ENCODE measurements at regions not wholly inside any gene's neighbourhood (a gene's known extent, or its start where the extent isn't known, plus 50 kb on each side); places are given as distances from the start of the nearest gene placed in this dataset.

DNA sequence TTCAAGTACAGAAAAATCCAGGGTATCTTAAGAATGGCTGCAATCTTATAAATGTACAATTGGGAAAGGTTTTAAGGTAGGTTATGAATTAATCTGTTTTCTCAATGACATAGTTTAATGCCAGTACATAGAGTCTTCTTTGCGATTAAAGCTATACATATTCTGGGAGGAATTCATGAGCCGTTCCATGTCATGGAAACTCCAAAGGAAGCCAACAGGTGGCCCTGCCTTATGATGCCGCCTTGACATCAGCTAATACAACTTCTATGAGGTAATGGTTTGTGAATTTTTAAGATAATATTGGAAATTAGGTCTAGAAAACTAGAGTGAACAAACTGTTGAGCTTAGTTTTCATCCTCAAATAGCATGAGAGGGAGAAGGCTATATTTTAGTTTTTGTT lies 713.4 kb downstream of the EFNA5 start:
- TF ChIP-seq, protein P1, sequence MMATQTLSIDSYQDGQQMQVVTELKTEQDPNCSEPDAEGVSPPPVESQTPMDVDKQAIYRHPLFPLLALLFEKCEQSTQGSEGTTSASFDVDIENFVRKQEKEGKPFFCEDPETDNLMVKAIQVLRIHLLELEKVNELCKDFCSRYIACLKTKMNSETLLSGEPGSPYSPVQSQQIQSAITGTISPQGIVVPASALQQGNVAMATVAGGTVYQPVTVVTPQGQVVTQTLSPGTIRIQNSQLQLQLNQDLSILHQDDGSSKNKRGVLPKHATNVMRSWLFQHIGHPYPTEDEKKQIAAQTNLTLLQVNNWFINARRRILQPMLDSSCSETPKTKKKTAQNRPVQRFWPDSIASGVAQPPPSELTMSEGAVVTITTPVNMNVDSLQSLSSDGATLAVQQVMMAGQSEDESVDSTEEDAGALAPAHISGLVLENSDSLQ (IDR thresholded peaks at IDR 0.05): no peak
- TF ChIP-seq FOXK2 (IDR thresholded peaks at IDR 0.05): no peak
- no peak for TF ChIP-seq BHLHE40 (IDR thresholded peaks at IDR 0.05; ENCODE audit: borderline replicate concordance)
- no peak for TF ChIP-seq L3MBTL2 (conservative IDR thresholded peaks at IDR 0.05)
- no peak for TF ChIP-seq ELF4 (IDR thresholded peaks at IDR 0.05)

All from HEK293T (cell line).